Sigmoid colon (tissue), 4 donors: ENCODE measurements at regions not wholly inside any gene's neighbourhood (a gene's known extent, or its start where the extent isn't known, plus 50 kb on each side); places are given as distances from the start of the nearest gene placed in this dataset.
"Not testable (repeated sequence)": the region's sequence is repeated elsewhere in the genome, so short reads cannot be mapped to it uniquely, and the experiment has no call there.

Source experiments
- EP300 ChIP-seq, 4 donors: sonication (generic); formaldehyde crosslinking; IDR thresholded peaks; one replicate each; pipeline ENCODE4 v1.6.1; 2017; ENCODE audit warnings: antibody characterized with exemption in 4 of 4
- POLR2A ChIP-seq, 2 donors: fragments of 450-650 bp; IDR thresholded peaks; one replicate each; pipeline ENCODE4 v1.6.1; 2016; ENCODE audit warnings: antibody characterized with exemption in 2 of 2, mild to moderate bottlenecking in 2 of 2, moderate library complexity in 2 of 2
- POLR2AphosphoS5 ChIP-seq, 4 donors: sonication (generic); formaldehyde crosslinking; IDR thresholded peaks; one replicate each; pipeline ENCODE4 v1.6.1; 2017; ENCODE audit warnings: antibody characterized with exemption in 4 of 4
- TF ChIP-seq, protein P1 (sequence below), 4 experiments: fragments of 450-650 bp in 3 of 4; fragments of 200-600 bp in 1 of 4; IDR thresholded peaks; one replicate each; pipeline ENCODE4 v1.5.1; 2016 to 2019; ENCODE audit warnings: antibody characterized with exemption in 4 of 4, mild to moderate bottlenecking in 3 of 4, moderate library complexity in 2 of 4

DNA sequence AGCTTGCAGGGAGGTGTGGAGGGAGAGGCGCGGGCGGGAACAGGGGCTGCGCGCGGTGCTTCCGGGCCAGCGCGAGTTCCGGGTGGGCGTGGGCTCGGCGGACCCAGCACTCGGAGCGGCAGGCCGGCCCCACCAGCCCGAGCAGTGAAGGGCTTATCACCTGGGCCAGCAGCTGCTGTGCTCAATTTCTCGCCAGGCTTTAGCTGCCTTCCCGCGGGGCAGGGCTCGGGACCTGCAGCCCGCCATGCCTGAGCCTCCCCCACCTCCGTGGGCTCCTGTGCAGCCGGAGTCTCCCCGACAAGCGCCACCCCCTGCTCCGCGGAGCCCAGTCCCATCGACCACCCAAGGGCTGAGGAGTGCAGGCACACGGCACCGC is 102.2 kb upstream of the ETV6 start:
- TF ChIP-seq POLR2A, EP300, POLR2AphosphoS5 (IDR thresholded peaks at IDR 0.05): not testable (repeated sequence)
- TF ChIP-seq, protein P1, sequence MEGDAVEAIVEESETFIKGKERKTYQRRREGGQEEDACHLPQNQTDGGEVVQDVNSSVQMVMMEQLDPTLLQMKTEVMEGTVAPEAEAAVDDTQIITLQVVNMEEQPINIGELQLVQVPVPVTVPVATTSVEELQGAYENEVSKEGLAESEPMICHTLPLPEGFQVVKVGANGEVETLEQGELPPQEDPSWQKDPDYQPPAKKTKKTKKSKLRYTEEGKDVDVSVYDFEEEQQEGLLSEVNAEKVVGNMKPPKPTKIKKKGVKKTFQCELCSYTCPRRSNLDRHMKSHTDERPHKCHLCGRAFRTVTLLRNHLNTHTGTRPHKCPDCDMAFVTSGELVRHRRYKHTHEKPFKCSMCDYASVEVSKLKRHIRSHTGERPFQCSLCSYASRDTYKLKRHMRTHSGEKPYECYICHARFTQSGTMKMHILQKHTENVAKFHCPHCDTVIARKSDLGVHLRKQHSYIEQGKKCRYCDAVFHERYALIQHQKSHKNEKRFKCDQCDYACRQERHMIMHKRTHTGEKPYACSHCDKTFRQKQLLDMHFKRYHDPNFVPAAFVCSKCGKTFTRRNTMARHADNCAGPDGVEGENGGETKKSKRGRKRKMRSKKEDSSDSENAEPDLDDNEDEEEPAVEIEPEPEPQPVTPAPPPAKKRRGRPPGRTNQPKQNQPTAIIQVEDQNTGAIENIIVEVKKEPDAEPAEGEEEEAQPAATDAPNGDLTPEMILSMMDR (IDR thresholded peaks at IDR 0.05): not testable (repeated sequence)
